ENCODE measurements at regions not wholly inside any gene's neighbourhood (a gene's known extent, or its start where the extent isn't known, plus 50 kb on each side); places are given as distances from the start of the nearest gene placed in this dataset.
A peak's percentile ranks its signal among the peaks of the same experiment; 100 is the strongest.
"Not testable (repeated sequence)": the region's sequence is repeated elsewhere in the genome, so short reads cannot be mapped to it uniquely, and the experiment has no call there.

DNA sequence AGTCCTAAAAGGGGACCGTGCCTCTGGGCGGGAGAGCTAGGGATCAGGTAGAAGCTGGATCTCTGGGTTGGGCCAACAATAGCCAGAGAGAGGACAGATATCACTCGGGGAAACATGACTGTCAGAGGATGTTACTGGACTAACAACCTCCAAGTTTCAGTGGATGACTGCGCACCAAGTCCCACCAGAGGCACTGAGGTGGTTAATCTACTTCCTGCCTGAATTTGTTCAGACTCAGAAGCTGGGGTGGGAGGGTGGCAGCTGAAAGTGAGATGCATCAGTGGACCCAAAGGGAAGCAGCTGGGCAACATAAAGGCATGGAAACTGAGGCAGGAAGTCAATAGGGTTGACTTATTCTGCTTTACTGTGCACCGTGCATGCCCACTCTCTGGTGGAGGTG lies 130.1 kb upstream of the SLC44A1 start:
- no peak for DNase-seq (ENCODE audit: low read depth)

DNA sequence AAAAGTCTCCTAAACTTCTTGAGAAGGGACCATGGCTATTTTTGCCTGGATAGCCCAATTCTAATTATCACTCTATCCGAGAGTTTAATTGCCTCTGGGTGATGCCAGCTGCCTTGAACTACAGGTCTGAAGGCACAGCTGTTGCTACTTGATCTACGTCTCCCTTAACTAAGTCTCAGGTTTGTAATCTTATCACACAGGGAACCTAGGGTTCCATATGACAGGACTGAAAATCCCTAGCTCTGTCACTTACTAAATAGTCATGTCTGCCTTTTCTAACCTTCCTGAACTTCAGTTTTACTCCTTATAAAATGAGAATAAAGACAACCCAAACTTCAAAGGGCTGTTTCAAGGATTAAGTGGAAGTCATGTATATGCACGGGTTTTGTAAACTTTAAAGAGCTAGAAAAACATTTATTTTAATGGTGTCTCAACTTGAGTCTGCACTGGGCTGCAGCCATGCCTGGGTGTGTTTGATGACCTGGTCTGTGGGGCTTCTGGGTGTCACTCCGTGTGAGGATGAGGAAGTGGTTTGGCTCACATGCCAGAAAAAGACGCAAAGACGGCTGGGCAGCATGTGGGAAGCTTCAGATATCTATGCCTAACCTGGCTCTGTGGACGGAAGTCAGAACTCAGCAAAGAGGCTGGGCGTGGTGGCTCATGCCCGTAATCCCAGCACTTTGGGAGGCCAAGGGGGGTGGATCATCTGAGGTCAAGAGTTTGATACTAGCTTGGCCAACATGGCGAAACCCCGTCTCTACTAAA lies 129.3 kb upstream of the SLC44A1 start:
- DNase-seq (ENCODE audit: low read depth), result peak; percentile 81

DNA sequence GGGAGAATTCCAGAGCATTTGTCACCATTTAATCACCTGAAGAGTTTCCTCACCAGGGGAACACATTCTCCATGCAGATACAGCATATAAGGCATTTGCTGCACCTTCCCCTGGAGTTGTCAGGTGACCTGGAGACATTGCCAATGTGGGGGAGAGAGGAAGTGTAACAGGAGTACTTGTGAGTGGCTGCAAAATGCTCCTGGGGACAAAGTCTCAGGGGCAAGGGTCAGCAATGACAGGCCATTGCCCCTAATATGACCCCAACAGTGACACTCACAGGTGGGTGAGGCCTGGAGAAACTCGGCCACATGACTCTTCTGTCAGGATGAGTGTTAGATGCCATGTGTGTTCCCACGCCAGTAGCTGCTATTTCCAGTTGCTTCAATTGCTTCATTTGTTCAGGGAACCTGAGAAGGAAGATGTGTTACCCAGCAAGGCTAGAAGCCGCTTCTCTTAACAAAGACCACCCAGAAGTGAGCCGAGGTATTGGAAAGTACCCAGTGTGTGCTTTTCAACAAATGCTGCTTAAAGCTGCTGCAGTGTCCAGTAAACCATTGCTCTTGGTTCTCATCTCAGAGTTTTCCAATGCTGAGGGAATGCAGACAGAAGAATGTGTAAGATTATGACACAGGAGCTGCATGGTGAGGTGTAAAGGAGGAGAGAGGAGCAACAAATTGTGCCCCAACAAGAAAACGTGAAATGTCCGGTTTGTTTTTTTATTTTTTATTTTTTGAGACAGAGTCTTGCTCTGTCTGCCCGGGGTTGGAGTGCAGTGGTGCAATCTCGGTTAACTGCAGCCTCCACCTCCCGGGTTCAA lies 128.2 kb upstream of the SLC44A1 start:
- DNase-seq (ENCODE audit: low read depth), result no peak

DNA sequence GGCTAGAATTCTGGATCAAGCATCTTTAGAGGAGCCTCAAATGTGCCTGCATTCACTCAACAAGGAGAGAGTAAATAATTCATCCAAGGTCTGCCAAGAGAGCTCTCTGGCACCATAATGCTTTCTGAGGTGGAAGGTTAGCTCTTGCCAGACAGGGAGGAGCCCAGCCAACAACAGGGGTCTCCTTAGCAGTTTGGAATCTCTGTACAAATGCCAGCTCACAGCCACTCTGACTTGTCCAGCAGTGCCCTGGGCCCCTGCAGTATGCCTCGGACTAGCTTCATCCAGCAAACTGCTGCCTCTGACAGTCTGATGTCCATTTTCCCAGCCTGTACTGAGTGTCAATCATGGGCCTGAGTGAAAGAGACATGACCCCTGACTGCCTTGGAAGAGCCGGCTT lies 127.2 kb upstream of the SLC44A1 start:
- no peak for DNase-seq (ENCODE audit: low read depth)

DNA sequence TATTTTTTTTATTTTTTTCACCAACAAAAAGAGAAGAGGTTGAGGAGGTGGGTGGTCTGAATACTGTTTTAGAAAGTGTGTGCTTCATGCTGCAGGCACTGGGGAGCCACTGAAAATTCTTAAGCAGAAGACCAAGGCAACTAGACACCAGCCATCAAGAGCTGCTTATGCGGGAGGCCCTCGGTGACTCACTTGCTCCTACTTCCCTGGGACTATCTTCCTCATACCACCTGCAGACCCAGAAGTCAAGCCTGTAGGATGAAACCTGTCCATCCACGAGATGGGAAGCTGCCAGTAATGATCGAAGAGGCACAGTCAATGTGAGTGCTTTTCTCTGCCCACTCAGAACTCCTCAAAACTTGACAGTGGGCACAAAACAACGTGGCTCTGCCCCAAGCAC lies 125.8 kb upstream of the SLC44A1 start:
- no peak for DNase-seq (ENCODE audit: low read depth)

DNA sequence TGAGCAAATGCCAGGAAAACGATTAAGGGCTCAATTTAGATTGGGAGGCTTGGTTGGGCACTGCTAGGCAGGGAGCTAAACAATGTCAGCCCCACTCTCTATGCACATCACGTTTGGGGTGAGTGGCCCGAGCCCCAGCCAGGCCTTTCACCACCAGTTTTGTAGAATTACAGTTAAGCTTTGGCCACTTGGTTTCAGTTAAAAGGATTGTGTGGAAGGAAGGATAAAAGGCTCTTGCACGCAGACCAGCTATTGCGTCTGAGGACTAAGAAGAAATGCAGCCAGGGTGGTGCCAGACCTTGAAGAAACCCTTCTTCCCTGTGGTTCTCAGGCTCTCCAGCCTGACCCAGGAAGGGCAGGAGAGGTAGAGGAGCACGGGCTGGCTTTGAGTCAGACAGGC lies 125.3 kb upstream of the SLC44A1 start:
- DNase-seq (ENCODE audit: low read depth), result no peak

DNA sequence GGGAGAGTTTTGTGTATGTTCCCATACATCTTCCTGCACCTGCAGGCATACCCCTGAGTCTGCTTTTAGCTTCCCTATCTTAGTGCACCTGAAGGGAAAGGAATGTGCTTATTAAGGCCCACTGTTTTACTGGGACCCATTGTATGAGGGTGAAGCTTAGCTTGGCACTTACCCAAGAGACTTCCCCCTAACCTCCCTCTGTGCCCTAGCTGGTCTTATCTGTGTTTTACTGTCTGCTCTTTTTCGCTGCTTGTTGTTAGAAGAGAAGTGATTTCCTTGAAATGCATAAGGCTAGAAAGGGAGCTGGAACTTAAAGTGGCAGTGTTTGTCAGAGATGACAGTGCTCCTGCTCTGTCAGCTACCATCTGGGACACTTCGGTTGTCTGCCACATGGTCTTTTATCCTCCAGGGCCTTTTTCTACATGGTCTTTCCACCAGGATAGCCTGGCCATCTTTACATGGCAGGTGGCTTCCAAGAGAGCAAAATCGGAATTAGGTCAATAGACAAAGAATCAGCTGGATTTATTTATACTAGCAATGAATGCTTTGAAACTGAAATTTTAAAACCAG lies 122.5 kb upstream of the SLC44A1 start:
- no peak for DNase-seq (ENCODE audit: low read depth)

DNA sequence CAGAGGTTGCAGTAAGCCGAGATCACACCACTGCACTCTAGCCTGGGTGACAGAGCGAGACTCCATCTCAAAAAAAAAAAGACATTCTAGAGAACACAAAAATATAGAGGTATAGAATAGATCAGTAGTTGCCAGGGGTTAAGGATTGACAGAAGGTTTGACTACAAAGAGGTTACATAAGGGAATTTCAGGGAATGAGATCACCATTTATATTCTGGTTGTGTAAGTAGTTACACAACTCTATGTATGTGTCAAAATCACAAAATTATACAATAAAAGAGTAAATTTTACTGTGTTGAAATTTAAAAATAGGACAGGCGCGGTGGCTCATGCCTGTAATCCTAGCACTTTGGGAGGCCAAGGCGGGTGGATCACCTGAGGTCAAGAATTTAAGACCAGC lies 119.9 kb upstream of the SLC44A1 start:
- DNase-seq (ENCODE audit: low read depth), result not testable (repeated sequence)

DNA sequence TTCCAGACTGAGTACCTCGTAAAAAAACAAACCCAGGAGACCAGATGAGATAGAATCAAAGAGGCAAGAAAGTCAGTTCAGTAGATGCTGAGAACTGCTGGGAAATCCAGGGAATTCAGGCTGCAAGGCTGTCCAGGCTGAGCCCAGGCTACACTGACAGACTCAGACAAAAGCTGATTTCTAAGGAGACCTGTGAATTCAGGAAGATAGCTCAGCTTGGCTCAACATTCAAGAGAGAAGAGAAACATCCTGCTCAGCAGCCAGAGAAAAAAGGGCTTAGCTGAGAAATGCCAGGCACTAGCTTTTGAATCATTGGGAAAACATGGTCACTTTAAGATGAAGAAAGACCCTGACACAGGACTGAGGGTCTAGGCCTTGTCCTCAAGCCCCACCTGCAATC lies 118.2 kb upstream of the SLC44A1 start:
- no peak for DNase-seq (ENCODE audit: low read depth)

DNA sequence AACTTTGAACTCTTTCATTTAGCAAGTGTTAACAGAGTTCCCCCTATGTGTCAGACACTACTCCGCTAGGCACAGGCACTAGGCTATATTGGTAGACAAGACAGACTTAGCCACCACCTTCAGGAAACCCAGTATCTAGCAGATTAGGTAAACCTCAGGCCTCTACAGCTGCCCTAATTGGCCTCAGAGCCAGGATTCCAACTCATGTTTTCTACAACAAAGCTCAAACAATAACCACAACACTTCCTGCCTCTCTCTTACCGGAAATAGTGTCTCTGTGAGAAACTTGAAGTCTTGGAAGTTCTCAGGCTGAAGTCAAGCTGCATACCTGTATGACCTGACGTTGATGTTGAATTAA lies 116.6 kb upstream of the SLC44A1 start:
- no peak for DNase-seq (ENCODE audit: low read depth)

DNA sequence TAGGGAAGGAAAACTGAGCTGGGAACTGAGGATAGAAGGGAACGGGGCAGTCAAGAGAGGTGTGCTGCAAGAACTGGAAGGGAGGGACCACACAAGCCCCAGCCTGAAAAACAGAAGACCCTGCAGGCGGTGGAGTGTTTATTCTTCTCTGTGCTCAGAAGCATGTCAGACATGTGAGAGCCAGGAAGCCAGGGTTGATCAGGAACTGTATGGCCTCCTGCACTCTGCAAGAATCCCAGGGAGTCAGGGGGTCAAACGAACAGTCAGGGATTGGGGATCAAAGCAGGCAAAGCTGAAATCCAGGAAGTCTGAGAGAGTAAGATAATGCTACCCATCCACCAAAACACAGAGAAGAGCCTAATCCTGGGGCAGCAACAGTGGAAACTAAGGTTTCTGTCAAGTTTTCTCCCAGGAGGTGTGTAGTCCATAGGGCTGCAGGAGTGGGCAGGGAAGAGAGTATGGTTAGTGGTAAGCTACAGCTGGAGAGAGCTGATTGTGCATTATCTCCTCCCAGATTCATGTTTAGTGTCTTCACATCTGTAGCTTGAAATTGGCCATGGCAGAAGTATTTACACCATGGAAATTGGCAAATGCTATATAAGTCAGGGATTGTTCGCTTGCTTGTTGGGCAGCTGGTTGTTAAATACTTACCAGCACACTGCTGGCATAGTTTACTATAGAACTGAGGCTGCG lies 115.4 kb upstream of the SLC44A1 start:
- no peak for DNase-seq (ENCODE audit: low read depth)

DNA sequence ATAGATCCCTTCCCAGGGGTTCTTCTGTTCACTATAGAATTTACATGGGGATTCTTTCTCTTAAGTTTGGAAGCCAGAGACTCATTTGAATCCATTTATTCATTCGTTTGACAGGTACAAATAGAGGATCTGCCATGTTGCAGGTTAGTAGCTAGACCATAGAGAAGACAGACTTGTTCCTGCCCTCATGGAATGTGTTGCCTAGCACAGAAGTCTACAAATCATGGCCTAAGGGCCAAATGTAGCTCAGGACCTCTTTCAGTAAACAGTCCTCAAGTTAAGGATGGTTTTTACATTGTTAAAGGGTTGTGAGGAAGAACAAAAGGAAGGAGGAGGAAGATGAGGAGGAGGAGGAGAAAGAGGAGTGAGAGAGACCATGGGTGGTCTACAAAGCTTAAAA lies 114.7 kb upstream of the SLC44A1 start:
- no peak for DNase-seq (ENCODE audit: low read depth)

DNA sequence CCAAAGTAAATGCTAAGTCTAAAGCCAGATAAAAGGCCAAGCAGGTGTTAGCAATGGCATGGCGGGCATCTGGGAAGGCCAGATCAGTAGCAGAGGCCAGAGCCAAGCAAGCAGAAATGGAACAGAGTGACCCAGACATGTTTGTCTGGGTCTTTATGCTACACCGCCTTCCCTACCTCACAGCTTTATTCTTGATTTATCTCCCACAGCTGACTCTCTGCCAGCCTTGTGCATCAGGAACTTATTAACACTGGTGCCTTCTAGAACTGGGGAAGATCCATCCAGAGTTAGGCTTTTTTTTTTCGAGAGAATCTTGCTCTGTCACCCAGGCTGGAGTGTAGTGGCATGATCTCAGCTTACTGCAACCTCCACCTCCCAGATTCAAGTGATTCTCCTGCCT lies 112.5 kb upstream of the SLC44A1 start:
- DNase-seq (ENCODE audit: low read depth), result no peak

DNA sequence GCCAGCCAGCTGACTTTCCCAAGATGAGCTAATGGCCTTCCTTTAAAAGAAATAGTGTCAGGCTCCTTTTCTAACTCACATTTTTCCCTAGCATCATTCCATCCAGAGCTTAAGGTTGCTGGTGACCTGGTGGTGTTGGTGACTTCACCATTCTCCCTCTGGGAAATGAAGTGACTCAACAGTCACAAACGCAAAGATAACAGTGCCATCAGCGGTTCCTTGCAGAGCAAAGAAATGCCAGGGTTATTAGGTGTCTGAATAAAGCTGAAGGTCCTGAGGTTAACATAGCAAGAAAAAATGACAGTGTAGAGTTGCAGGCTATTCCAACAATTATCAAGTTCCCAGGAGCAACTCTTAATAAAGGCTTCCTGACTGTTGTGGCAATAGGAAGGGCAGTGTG lies 111.8 kb upstream of the SLC44A1 start:
- no peak for DNase-seq (ENCODE audit: low read depth)

DNA sequence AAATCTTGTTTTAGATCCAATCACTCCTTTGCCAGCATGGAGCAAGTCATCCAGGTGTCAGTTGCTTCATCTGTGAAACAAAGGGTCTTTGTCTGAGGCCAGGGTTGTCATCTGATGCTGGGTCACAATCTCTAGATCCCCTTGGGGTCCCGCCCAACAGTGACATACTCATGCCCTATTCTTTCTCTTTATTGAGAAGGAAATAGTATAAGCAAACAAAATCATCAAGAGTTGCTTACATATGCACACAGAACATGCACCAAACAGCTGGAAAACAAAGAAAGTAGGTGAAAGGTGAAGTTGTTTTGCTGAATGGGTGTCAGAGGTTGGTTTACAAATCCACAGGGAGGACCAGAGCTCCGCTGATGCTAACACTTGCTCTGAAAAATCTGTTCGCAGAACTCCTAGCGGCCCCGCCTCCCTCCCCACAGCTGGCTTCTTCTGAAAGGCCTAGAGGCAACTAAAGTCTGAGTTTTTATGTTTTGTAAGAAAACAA lies 106.1 kb upstream of the SLC44A1 start:
- no peak for DNase-seq (ENCODE audit: low read depth)

DNA sequence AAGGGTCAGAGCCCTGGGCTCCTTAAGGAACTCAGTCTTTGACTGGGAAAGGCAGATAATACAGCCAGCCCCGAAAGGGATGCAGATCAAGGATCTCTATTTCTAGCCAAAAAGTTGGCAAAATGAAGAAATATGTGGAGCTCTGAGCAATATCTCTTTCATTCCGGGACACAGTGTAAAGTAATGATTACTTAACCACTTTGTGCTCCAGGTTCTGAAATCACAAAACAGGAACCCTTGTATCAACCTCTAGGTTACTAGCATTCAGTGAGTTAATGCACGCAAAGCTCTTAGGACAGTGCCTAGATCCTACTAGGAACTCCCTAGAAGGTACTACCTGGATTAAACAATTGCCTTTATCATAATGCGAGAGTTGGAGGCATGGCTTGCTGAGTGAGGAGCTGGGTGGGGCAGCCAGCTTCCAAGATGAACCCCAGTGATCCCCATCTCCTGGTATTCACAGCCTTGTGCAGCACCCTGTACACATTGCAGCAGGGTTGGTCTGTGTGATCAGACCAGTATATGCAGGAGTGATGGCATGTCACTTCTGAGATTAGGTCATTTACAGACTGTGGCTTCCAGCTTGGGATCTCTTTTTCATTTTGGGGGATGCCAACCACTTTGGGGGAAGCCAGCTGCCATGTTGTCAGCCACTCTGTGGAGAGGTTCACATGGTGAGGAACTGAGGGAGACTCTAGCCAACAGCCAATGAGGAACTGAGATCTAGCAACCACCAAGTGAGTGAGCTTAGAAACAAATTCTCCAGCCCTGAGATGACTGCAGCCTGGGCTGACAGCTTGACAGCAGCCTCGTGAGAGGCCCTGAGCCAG lies 103.1 kb upstream of the SLC44A1 start:
- DNase-seq (ENCODE audit: low read depth), result no peak

DNA sequence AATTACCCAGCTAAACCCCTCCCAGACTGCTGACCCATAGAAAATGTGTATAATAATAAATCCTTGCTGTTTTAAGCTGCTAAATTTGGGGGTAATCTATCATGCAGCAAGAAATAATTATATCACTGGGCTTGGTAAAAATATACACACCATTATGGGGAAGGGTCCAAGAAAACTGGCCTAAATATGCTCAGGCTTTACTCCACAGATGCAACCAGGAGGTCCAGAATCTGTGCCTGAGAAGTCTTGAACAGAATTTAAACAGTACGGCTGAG lies 102.5 kb upstream of the SLC44A1 start:
- no peak for DNase-seq (ENCODE audit: low read depth)

DNA sequence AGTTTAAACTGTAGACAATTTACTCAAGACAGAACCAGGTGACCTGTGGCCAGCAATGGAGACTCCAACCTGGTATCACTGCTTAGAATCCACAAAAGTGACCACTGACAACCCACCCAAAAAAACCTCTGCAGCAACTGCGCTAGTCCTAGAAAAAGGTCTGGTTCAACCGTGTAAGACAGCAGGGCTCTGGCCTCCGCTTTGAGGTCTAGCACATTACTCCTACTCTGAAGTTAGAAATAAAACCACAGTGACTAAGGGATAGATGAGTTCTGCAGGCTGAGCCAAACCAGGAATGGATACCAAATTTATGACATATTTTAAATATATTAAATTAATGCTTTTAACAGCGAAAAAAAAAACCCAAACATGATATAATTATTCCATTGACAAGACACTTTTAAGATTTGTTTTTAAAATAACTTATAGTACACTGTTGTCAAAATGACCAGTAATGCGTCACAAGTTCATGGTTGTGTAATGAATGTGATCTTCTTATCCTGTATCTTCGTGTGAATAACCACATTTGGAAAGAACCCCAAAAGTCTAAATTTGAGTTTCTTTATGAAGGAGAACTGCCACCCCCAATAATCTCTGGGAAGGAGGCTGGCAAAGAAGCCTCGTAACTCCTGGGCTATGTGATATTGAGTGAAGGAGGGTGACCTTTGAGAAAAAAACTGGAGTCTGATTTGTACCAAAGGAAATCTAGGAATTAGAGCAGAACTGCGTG lies 101.9 kb upstream of the SLC44A1 start:
- no peak for DNase-seq (ENCODE audit: low read depth)

DNA sequence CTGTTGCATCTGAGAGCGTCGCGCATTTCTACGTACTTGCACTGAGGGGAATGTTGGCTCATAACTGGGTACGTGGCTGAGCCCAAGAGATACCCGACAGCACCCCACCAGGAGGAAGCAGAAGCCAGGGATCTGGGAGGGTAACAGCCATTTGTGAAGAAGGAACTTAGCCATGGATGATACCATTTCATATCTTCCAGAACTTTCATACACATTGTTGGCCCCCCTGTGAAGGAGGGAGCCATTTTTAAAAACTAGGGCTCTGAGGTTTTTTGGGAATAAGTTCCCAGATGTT lies 101.4 kb upstream of the SLC44A1 start:
- DNase-seq (ENCODE audit: low read depth), result no peak

DNA sequence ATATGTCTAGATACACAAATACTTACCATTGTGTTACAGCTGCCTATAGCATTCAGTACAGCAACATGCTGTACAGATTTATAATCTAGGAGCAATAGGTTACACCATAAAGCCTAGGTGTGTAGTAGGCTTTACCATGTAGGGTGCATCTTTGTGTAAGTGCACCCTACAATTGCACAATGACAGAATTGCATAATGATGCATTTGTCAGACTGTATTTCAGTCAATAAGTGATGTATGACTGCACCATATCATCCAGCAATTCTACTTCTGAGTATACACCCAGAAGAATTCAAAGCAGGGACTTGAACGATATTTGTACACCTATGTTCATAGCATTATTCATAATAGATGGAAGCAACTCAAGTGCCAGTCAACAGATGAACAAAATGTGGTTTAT lies 100.4 kb upstream of the SLC44A1 start:
- no peak for DNase-seq (ENCODE audit: low read depth)

DNA sequence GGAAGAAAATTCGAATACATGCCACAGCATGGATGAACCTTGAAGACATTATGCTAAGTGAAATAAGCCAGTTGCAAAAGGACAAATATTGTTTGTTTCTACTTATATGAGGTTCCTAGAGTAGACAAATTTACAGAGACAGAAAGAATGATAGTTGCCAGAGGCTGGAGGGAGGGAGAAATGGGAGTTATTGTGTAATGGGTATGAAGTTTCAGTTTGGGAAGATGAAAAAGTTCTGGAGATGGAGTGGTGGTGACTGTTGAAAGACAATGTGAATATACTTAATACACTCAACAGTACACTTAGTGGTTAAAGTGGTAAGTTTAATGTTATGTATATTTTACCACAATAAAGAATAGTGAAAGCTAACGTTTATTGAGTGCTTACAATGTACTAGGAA lies 99.6 kb upstream of the SLC44A1 start:
- DNase-seq (ENCODE audit: low read depth), result no peak

DNA sequence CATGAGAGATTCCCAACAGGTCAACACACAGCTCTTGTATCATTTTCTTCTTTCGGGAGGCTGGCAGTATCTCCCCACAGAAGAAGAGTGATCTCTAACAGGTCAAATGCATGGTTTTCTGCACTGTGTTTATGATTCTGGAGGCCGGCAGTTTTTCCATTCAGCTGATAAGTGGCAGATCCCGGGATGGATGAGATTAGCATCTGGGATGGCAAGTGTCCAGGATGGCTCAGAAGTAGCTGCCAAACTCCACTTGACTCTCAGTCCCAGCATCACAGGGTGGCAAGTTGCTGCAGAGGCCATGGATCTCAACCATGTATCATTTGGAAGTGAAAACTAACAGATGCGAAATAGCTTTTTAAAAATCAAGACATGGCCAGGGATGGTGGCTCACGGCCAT lies 97.8 kb upstream of the SLC44A1 start:
- no peak for DNase-seq (ENCODE audit: low read depth)

Data from CMK (cell line).